ENCODE measurements at regions not wholly inside any gene's neighbourhood (a gene's known extent, or its start where the extent isn't known, plus 50 kb on each side); places are given as distances from the start of the nearest gene placed in this dataset.

DNA sequence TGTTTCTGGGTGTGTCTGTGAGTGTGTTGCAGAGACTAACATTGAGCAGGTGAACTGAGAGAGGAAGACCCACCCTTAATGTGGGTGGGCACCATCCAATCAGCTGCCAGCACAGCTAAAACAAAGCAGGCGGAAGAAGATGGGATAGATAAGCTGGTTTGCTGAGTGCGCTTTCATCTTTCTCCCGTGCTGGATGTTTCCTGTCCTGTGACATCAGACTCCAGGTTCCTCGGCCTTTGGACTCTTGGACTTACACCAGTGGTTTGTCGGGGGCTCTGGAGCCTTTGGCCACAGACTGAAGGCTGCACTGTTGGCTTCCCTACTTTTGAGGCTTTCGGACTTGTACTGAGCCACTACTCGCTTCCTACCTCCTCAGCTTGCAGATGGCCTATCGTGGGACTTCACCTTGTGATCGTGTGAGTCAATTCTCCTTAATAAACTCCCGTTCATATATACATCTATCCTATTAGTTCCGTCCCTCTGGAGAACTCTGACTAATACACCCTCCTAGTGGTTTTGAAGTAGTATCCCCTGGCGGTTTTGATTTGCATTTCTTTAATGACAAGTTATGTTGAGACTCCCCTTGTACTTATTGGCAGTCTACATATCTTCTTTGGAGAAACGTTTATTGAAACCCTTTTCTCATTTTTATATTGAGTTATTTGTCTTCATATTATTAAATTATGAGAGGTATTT is 546.6 kb upstream of the TMPRSS15 start:
- H3K4me3 ChIP-seq (ENCODE audit: low read length) = no peak overlapping the region
- TF ChIP-seq, protein P1, sequence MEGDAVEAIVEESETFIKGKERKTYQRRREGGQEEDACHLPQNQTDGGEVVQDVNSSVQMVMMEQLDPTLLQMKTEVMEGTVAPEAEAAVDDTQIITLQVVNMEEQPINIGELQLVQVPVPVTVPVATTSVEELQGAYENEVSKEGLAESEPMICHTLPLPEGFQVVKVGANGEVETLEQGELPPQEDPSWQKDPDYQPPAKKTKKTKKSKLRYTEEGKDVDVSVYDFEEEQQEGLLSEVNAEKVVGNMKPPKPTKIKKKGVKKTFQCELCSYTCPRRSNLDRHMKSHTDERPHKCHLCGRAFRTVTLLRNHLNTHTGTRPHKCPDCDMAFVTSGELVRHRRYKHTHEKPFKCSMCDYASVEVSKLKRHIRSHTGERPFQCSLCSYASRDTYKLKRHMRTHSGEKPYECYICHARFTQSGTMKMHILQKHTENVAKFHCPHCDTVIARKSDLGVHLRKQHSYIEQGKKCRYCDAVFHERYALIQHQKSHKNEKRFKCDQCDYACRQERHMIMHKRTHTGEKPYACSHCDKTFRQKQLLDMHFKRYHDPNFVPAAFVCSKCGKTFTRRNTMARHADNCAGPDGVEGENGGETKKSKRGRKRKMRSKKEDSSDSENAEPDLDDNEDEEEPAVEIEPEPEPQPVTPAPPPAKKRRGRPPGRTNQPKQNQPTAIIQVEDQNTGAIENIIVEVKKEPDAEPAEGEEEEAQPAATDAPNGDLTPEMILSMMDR (conservative IDR thresholded peaks at IDR 0.05; ENCODE audit: low read depth, low read length) = no peak
- no peak for DNase-seq (ENCODE audit: low read depth)

DNA sequence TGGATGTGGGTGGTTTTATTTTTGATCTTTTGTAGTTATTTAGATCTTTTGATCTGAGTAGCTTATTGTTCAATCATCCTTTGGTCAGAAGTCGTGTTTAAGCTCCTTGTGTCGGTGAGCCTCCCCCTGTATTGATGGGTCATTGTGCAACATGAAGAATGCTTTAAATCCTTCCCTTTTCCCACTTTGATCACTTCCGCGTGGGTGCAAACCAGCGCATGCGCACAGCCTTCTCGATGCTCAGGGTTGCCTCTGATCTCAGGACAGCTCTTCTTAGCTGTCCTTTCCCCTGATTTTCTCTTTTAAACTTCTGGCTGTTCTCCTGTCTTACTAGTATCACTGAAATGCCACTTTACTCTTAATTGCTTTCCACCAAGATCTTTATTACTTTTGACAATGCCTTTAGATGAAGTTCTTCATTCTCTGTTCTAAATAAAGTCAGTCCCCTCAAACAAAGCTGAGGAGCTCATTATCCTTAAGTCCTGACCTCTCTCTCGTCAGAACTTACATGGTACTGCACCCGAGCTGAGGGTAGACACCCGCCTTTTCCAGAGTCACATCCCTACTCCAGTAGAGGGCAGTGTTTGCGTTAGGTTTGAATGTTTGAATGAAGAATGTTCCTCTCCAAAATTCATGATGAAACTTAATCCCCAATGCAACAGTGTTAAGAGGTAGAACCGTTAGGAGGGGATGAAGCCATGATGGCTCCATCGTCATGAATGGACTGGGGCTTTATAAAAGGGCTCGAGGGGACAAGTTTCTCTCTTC is 547.9 kb upstream of the TMPRSS15 start:
- peak; percentile 27 for DNase-seq (ENCODE audit: low read depth)
- no peak overlapping the region for H3K4me3 ChIP-seq (ENCODE audit: low read length)
- TF ChIP-seq, protein P1 (conservative IDR thresholded peaks at IDR 0.05; ENCODE audit: low read depth, low read length) = peak; percentile 59

DNA sequence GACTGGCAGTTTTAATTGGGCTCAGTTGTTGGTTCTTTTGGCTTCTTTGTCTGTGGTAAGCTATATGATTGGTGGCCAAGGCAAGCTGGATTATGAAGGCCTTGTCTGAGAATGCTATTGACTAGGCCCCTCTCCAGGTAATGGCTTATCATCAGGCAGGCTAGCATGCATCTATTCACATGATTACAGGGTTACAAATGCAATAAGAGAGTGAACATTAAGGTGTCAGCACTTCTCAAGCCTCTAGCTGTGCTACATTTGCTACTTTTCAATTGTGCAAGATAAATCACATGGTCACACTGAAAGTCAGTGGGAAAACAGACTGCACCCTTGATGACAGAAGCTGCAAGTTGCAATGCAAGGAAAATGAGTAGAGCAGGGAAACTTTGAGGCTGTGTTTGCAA is 550.9 kb upstream of the TMPRSS15 start:
- TF ChIP-seq, protein P1 (conservative IDR thresholded peaks at IDR 0.05; ENCODE audit: low read depth, low read length) = no peak
- H3K4me3 ChIP-seq (ENCODE audit: low read length) = no peak overlapping the region

DNA sequence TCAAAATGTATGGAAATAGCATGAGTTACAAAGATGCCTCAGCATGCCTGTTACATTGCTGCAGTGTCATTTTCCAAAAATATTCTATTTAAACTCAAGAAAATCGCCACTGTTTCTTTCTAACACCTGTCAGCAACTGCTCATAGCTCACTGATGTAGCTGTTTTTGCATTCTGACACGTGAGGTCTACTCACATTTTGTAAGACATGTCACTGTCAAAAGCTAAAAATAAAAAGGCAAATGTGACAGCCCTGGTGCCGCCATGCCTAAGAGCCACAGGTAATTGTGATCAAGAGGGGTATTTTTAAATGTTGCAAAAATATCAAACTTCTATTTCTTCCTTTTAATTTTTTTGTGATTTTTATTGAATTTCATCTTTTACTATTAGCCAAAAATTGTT is 556.2 kb upstream of the TMPRSS15 start:
- DNase-seq (ENCODE audit: low read depth) = no peak
- TF ChIP-seq, protein P1 (conservative IDR thresholded peaks at IDR 0.05; ENCODE audit: low read depth, low read length) = no peak
- no peak overlapping the region for H3K4me3 ChIP-seq (ENCODE audit: low read length)

More for the DNA sequence above, 550.9 kb upstream of the TMPRSS15 start:
- peak; percentile 36 for DNase-seq (ENCODE audit: low read depth)

DNA sequence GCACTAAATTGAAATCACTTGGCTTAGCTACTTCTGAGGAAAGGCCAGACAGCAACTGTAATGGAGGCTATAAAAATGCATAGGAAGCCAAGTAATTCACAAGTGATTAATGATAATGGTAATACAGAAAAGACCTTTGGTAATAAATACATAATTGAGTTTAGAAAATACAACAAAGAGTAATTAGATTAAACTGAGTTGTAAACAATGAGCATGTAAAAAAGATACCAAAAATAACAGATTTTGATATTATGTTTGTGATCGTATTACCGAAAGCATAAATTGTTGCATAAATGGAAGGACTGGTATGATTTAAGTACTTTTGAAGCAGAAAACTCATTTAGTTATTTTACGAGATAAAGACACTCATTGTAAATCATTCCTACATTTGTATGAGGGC is 556.7 kb upstream of the TMPRSS15 start:
- H3K4me3 ChIP-seq (ENCODE audit: low read length) = no peak overlapping the region
- no peak for DNase-seq (ENCODE audit: low read depth)
- TF ChIP-seq, protein P1 (conservative IDR thresholded peaks at IDR 0.05; ENCODE audit: low read depth, low read length) = no peak

DNA sequence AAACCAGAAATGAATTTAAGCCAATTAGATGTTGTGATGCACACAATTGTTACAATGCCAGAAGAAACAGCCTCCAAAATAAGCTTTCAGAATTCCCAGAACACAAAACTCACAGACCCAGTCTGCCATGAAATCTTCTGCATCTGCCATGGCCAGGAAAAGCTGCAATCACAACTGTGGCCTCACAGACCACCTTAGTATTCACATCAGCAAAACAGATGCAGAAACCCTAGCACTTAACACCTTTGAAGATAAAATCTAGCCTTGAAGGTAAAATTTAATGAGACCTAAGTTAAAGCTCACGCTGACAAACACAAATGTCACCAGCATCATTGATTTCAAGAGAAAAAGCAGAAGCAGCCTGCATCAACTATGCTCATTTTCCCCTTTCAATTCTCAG is 566.8 kb upstream of the TMPRSS15 start:
- TF ChIP-seq, protein P1 (conservative IDR thresholded peaks at IDR 0.05; ENCODE audit: low read depth, low read length) = no peak
- no peak for DNase-seq (ENCODE audit: low read depth)
- no peak overlapping the region for H3K4me3 ChIP-seq (ENCODE audit: low read length)

DNA sequence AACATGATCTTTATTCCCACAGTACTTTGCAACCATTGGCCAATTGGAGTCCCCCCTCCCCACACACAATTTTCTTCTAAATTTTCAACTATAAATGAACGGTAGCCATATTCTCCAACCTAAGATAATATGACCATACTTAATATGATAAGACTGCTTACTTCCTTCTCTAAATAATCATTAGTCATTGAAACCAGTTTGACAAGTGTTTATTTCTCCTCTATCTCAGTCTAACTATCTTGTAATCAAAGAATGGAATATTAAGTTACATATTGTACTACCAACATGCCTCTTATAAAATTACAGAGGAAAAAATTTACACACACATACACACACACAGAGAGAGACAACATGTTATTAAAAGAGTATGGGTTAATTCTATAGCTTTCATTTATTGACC is 567.4 kb upstream of the TMPRSS15 start:
- TF ChIP-seq, protein P1 (conservative IDR thresholded peaks at IDR 0.05; ENCODE audit: low read depth, low read length) = no peak
- no peak overlapping the region for H3K4me3 ChIP-seq (ENCODE audit: low read length)
- DNase-seq (ENCODE audit: low read depth) = no peak
